Hepatocyte (in vitro differentiated cells): ENCODE measurements at regions not wholly inside any gene's neighbourhood (a gene's known extent, or its start where the extent isn't known, plus 50 kb on each side); places are given as distances from the start of the nearest gene placed in this dataset.
A peak's percentile ranks its signal among the peaks of the same experiment; 100 is the strongest.

Source experiments
- DNase-seq: peaks from one replicate; pipeline ENCODE4 v3.0.0-alpha.2; 2016; ENCODE audit warnings: low spot score
- H2AFZ ChIP-seq: fragments of 200-600 bp; sonication (generic); 2 replicates; pipeline ENCODE4 v1.6.0; 2016; ENCODE audit warnings: antibody characterized with exemption, mild to moderate bottlenecking
- H3K27ac ChIP-seq: fragments of 200-600 bp; sonication (generic); 2 replicates; pipeline ENCODE4 v1.5.1; 2016; ENCODE audit warnings: mild to moderate bottlenecking
- H3K27me3 ChIP-seq: fragments of 200-600 bp; sonication (generic); 2 replicates; pipeline ENCODE4 v1.6.1; 2016
- H3K36me3 ChIP-seq: fragments of 200-600 bp; sonication (generic); replicated peaks from 2 replicates; pipeline ENCODE4 v1.5.1; 2016; ENCODE audit warnings: low read depth; ENCODE audit not compliant: insufficient read depth
- H3K4me1 ChIP-seq: fragments of 200-600 bp; sonication (generic); 2 replicates; pipeline ENCODE4 v1.5.1; 2016; ENCODE audit warnings: mild to moderate bottlenecking, moderate library complexity; ENCODE audit not compliant: insufficient read depth
- H3K4me2 ChIP-seq: fragments of 200-600 bp; sonication (generic); 2 replicates; pipeline ENCODE4 v1.6.0; 2016
- H3K4me3 ChIP-seq: fragments of 200-600 bp; sonication (generic); 2 replicates; pipeline ENCODE4 v1.5.1; 2016; ENCODE audit warnings: mild to moderate bottlenecking
- H3K79me2 ChIP-seq: fragments of 200-600 bp; sonication (generic); 2 replicates; pipeline ENCODE4 v1.6.0; 2017; ENCODE audit warnings: mild to moderate bottlenecking
- H3K9me2 ChIP-seq: fragments of 200-600 bp; sonication (generic); replicated peaks from 2 replicates; pipeline ENCODE4 v1.6.0; 2017; ENCODE audit warnings: mild to moderate bottlenecking; ENCODE audit not compliant: insufficient read depth
- H3K9me3 ChIP-seq: fragments of 200-600 bp; sonication (generic); 2 replicates; pipeline ENCODE4 v1.5.1; 2016; ENCODE audit warnings: low read depth, mild to moderate bottlenecking
- H4K20me1 ChIP-seq: fragments of 200-600 bp; sonication (generic); 2 replicates; pipeline ENCODE4 v1.6.0; 2016; ENCODE audit warnings: mild to moderate bottlenecking; ENCODE audit not compliant: insufficient read depth, poor library complexity, severe bottlenecking
- CTCF ChIP-seq: fragments of 200-600 bp; sonication (generic); IDR thresholded peaks from 2 replicates; pipeline ENCODE4 v1.5.1; 2016; ENCODE audit warnings: antibody characterized with exemption, mild to moderate bottlenecking; ENCODE audit not compliant: poor library complexity
- EZH2 ChIP-seq: fragments of 200-600 bp; sonication (generic); IDR thresholded peaks from 2 replicates; pipeline ENCODE4 v1.6.1; 2016; ENCODE audit warnings: antibody characterized with exemption, mild to moderate bottlenecking, borderline replicate concordance
- EZH2phosphoT487 ChIP-seq: fragments of 200-600 bp; sonication (generic); IDR thresholded peaks from one replicate; pipeline ENCODE4 v1.6.1; 2018; ENCODE audit warnings: antibody characterized with exemption, mild to moderate bottlenecking, low read depth, moderate library complexity; ENCODE audit not compliant: unreplicated experiment, severe bottlenecking
- WGBS: methylation state at CpG from one replicate; pipeline ENCODE4 v1.1.6; 2016; ENCODE audit warnings: low lambda C conversion rate; ENCODE audit errors: missing lambda C conversion rate; 5-methylcytosine and 5-hydroxymethylcytosine counted together

- H3K36me3 ChIP-seq = no peaks in the 10 kb centered on the region
- H3K79me2 ChIP-seq = no peaks in the 10 kb centered on the region
- H3K9me2 ChIP-seq = no peaks in the 10 kb centered on the region
- DNase-seq = no peak
- no peaks in the 10 kb centered on the region for H4K20me1 ChIP-seq
- no peaks in the 10 kb centered on the region for H3K9me3 ChIP-seq
- no peak overlapping the region for H3K4me2 ChIP-seq
- H3K4me1 ChIP-seq = peaks cover 12% of the 10 kb centered on the region
- H3K4me3 ChIP-seq = no peak overlapping the region
- no peak overlapping the region for H3K27ac ChIP-seq
- TF ChIP-seq EZH2phosphoT487 (no peak), CTCF (no peak), EZH2 (no peak)
- H3K27me3 ChIP-seq = no peaks in the 10 kb centered on the region
- H2AFZ ChIP-seq = no peak overlapping the region
Observed at GRCh38 chr6:54019860-54020259, 91.4 kb upstream of the MLIP start.

- 71% methylated on average over 3 of the region's 3 CpGs for WGBS
- H3K4me1 ChIP-seq = peaks cover 12% of the 10 kb centered on the region
Observed at GRCh38 chr6:54020334-54020733, 90.9 kb upstream of the MLIP start.

GRCh38 chr6:54026652-54027400, 84.4 kb upstream of the MLIP start:
- H3K9me3 ChIP-seq = no peaks in the 10 kb centered on the region
- H3K9me2 ChIP-seq = no peaks in the 10 kb centered on the region
- H2AFZ ChIP-seq = no peak overlapping the region
- H4K20me1 ChIP-seq = no peaks in the 10 kb centered on the region
- no peak overlapping the region for H3K27ac ChIP-seq
- no peak for TF ChIP-seq CTCF
- TF ChIP-seq EZH2phosphoT487 = no peak
- no peak for TF ChIP-seq EZH2
- no peak overlapping the region for H3K4me2 ChIP-seq
- no peaks in the 10 kb centered on the region for H3K27me3 ChIP-seq
- H3K4me3 ChIP-seq = no peak overlapping the region
- no peaks in the 10 kb centered on the region for H3K36me3 ChIP-seq
- no peaks in the 10 kb centered on the region for H3K4me1 ChIP-seq
- no peaks in the 10 kb centered on the region for H3K79me2 ChIP-seq
- no peak for DNase-seq

More at GRCh38 chr6:54020334-54020733, 90.9 kb upstream of the MLIP start:
- DNase-seq = no peak
- TF ChIP-seq CTCF (no peak), EZH2 (no peak), EZH2phosphoT487 (no peak)
- Histone ChIP-seq H3K9me2 (no peaks in the 10 kb centered on the region), H3K79me2 (no peaks in the 10 kb centered on the region), H4K20me1 (no peaks in the 10 kb centered on the region), H3K27ac (peak overlapping the region; percentile 27), H3K9me3 (no peaks in the 10 kb centered on the region), H3K27me3 (no peaks in the 10 kb centered on the region), H2AFZ (no peak overlapping the region), H3K4me3 (no peak overlapping the region), H3K36me3 (no peaks in the 10 kb centered on the region), H3K4me2 (no peak overlapping the region)

- Histone ChIP-seq H3K4me1 (no peaks in the 10 kb centered on the region), H3K4me3 (no peak overlapping the region), H4K20me1 (no peaks in the 10 kb centered on the region), H3K27ac (no peak overlapping the region), H3K36me3 (no peaks in the 10 kb centered on the region), H3K9me2 (no peaks in the 10 kb centered on the region), H3K9me3 (no peaks in the 10 kb centered on the region), H2AFZ (no peak overlapping the region), H3K4me2 (no peak overlapping the region), H3K27me3 (no peaks in the 10 kb centered on the region), H3K79me2 (no peaks in the 10 kb centered on the region)
- DNase-seq = no peak
- TF ChIP-seq EZH2phosphoT487 (no peak), EZH2 (no peak), CTCF (no peak)
- 96% methylated on average over 3 of the region's 3 CpGs for WGBS
Observed at GRCh38 chr6:54028170-54028569, 83.1 kb upstream of the MLIP start.
